ENCODE measurements at regions not wholly inside any gene's neighbourhood (a gene's known extent, or its start where the extent isn't known, plus 50 kb on each side); places are given as distances from the start of the nearest gene placed in this dataset.

GRCh38 chr15:60057554-60057953 lies 53.4 kb downstream of the FOXB1 start:
- in situ Hi-C loops (cut with HindIII; ENCODE audit: low sequenced_read_pairs): no loop called here

DNA sequence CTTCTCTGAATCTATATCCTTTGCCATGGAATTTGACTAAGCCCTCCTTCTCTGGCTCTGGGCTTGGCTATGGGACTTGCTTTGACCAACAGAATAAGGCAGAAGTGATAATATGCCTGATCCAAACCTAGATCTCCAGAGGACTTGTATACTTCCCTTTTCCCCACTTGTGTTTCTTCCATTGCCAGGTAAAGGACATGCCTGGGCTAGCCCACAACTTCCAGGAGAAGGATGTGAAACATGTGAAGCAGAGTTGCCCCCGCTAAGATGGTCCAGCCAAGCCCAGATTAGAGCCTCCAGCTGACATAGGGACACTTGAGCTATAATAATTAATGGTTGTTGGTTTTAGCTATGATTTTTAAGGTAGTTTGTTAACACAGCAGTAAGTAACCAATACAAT lies 55.1 kb downstream of the FOXB1 start:
- in situ Hi-C loops (cut with HindIII; ENCODE audit: low sequenced_read_pairs): no loop called here

DNA sequence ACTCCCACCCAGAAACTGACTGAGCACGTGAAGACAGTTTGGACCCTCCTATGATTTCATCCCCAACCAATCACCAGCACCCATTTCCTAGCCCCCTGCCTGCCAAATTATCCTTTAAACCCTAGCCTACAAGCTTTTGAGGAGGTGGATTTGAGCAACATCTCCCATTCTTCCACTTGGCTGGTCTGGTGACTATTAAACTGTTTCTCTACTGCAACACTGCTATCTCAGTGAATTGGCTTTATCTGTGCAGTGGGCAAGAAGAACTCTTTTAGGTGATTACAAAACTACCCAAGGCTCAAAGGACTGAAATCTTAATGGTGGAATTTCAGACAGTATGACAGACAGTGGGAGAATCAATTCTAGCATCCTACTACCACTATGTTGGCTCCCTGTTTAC lies 57.6 kb downstream of the FOXB1 start:
- in situ Hi-C loops (cut with HindIII; ENCODE audit: low sequenced_read_pairs): no loop called here

GRCh38 chr15:60062826-60063225 lies 58.7 kb downstream of the FOXB1 start:
- in situ Hi-C loops (cut with HindIII; ENCODE audit: low sequenced_read_pairs): no loop called here

GRCh38 chr15:60065951-60066350 lies 61.8 kb downstream of the FOXB1 start:
- in situ Hi-C loops (cut with HindIII; ENCODE audit: low sequenced_read_pairs): no loop called here

DNA sequence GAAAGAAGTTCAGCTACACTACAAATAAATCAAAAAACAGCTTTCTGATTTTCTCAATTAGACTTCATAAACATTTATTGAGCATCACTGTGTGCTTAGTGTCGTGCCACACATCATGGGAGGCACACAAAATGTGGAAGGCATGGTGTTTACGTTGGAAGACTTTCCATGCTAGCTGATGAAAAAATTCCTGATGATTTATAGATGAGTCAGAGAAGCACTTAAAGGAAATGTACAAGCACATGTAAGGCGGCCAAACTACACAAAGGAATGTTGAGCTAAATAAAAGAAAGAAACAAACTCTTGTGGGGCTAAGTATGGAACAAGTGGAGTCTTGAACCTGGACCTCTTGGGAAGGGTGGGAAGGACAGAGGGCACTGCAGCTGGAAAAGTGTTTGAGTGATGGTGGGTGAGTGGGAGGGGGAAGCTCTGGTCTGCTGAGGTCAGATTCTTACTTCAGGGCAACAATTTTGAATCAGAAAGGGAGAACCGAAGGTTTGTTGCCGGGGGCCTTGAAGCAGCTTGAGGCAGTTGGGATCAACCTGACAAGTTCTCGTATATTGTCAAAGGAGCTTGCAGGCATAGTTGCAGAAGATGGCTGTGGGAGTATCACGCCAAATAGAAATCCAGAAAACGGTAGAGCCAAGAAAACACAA lies 66.9 kb downstream of the FOXB1 start:
- in situ Hi-C loops (cut with HindIII; ENCODE audit: low sequenced_read_pairs): no loop called here

GRCh38 chr15:60072826-60073465 lies 68.8 kb downstream of the FOXB1 start:
- in situ Hi-C loops (cut with HindIII; ENCODE audit: low sequenced_read_pairs): no loop called here

- in situ Hi-C loops (cut with HindIII; ENCODE audit: low sequenced_read_pairs): no loop called here
Observed at GRCh38 chr15:60073466-60073840, 69.3 kb downstream of the FOXB1 start.

DNA sequence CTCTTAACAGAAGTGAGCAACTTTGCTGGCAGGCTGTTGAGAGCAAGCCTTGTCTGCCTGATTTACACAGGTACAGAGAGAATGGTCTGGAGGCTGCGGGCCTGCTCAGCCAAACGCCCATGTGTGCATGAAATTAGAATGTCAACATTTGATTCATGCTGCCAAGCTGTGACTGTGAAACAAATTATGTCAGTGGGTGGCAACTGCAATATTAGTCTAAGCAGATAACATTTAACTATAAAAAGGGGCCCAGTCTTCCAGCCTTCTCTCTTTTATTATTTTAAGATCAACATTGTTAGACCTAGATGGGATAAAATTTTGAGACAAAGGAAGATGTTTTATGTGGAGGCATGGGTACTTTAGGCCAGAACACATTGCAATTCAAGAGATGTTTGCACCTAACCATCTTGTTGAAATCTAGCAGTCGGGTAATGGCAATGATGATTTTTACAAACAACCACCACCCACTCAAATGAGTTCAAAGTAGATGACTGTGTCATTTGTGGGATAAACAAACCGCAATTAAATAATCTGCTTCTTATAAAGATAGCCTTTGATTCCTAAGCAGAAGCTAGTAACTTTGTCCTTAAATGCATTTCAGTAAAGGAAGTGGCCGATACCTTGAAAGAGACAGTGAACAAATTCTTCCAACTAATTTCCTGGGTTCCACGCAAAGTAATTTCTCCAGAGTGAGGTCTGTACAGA lies 70.2 kb downstream of the FOXB1 start:
- in situ Hi-C loops (cut with HindIII; ENCODE audit: low sequenced_read_pairs): no loop called here

DNA sequence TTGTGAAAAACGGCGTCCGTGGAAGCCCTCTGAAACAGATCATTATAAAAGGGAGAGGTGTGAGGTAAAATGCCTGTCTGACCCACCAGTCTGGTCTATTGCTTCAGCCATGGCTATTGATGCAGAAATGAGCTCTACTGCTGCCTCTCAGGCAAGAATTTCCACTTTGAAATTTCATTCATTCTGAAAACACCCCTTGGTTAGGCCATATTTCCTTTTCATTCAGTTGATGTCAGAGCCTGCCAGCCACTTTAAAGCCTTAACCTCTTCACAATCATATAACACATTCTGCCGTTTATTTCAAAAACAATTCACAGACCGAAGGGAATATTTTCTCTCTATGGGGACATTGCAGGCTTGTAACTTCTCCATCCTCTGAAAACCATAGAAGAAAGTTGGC lies 71.9 kb downstream of the FOXB1 start:
- in situ Hi-C loops (cut with HindIII; ENCODE audit: low sequenced_read_pairs): no loop called here

DNA sequence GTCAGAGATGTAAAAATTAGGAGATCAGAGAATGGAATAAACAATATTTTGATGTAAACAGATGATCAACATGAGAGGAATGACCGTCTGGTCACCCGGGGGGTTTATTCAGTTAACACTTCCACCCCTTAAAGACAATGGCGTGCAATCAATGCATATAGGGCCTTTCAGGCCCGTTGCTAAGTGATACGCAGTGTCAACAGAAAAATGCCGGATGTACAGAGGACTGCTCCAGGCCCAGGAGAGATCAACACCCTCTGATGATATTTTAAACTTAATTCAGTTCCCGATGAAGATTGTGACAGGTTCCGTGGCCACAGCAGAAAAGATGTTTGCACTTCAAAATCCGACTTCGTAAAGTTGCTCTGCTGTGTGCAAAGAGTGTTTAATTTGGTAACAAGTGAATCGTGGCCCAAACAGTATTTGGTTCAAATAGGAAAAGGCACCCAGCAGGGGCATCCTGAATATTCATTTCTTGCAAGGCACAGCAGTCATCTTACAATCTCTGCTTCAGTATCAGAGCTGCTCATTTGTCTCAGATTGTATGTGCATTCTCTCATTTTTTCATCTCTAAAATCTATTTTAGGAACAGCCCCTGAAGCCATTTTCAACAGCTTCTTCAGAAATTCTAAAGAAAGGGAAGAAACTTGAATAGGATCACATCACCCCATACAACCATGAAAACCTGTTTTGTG lies 72.6 kb downstream of the FOXB1 start:
- in situ Hi-C loops (cut with HindIII; ENCODE audit: low sequenced_read_pairs): no loop called here

- in situ Hi-C loops (cut with HindIII; ENCODE audit: low sequenced_read_pairs): no loop called here
Observed at GRCh38 chr15:60077581-60078359, 73.7 kb downstream of the FOXB1 start.

- in situ Hi-C loops (cut with HindIII; ENCODE audit: low sequenced_read_pairs): no loop called here
Observed at GRCh38 chr15:60079210-60079609, 75.1 kb downstream of the FOXB1 start.

- in situ Hi-C loops (cut with HindIII; ENCODE audit: low sequenced_read_pairs): no loop called here
Observed at GRCh38 chr15:60081976-60082375, 77.9 kb downstream of the FOXB1 start.

DNA sequence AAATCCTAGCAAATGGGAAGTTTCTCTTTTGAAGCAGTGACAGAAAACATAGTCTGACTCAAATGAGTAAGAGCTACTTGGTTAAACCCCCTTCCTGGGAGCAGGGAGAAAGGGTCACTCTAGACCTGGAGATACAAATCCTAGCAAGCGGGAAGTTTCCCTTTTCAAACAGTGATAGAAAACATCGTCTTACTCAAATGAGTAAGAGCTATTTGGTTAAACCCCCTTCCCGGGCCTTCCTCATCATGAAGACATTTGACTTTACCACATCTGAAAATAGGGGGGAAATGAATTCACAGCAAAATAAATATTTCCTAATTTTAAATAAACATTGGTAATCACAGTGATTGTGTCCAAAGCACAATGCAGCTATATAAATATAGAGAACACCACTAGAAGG lies 79.2 kb downstream of the FOXB1 start:
- in situ Hi-C loops (cut with HindIII; ENCODE audit: low sequenced_read_pairs): no loop called here

GRCh38 chr15:60086681-60087429 lies 82.7 kb downstream of the FOXB1 start:
- in situ Hi-C loops (cut with HindIII; ENCODE audit: low sequenced_read_pairs): no loop called here

DNA sequence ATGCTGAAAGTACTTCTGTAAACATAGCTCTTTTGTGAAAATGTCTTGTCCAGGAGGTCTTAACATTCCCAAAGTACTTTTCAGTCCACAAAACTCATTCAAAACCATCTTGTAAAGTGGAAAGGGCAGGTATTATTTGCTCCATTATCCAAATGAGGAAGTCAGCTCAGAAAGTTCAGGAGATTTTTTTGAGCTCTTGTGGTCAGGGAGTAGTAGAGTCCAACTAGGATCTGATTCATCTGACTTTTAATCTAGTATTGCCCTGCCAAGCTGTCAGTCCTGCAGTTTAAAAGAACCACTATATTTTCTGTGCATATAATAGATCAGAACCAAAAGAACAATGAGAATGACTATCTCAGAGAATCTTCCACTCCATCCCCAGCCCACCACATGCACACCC lies 83.5 kb downstream of the FOXB1 start:
- in situ Hi-C loops (cut with HindIII; ENCODE audit: low sequenced_read_pairs): no loop called here

GRCh38 chr15:60090747-60091146 lies 86.6 kb downstream of the FOXB1 start:
- in situ Hi-C loops (cut with HindIII; ENCODE audit: low sequenced_read_pairs): no loop called here

- in situ Hi-C loops (cut with HindIII; ENCODE audit: low sequenced_read_pairs): no loop called here
Observed at GRCh38 chr15:60091157-60091556, 87.0 kb downstream of the FOXB1 start.

- in situ Hi-C loops (cut with HindIII; ENCODE audit: low sequenced_read_pairs): no loop called here
Observed at GRCh38 chr15:60091911-60092310, 87.8 kb downstream of the FOXB1 start.
